ENCODE measurements at regions not wholly inside any gene's neighbourhood (a gene's known extent, or its start where the extent isn't known, plus 50 kb on each side); places are given as distances from the start of the nearest gene placed in this dataset.
"Not testable (repeated sequence)": the region's sequence is repeated elsewhere in the genome, so short reads cannot be mapped to it uniquely, and the experiment has no call there.

GRCh38 chr9:13919401-13919800 lies 394.5 kb downstream of the NFIB start:
- in situ Hi-C loops (cut with HindIII; ENCODE audit: low pct_unique_long_range_greater_than_20kb, low sequenced_read_pairs): no loop called here
- DNase-seq (ENCODE audit: low read depth, low spot score): no peak

GRCh38 chr9:13917534-13917933 lies 396.4 kb downstream of the NFIB start:
- no peak for DNase-seq (ENCODE audit: low read depth, low spot score)
- in situ Hi-C loops (cut with HindIII; ENCODE audit: low pct_unique_long_range_greater_than_20kb, low sequenced_read_pairs): no loop called here

- in situ Hi-C loops (cut with HindIII; ENCODE audit: low pct_unique_long_range_greater_than_20kb, low sequenced_read_pairs): no loop called here
- no peak for DNase-seq (ENCODE audit: low read depth, low spot score)
These were observed 398.2 kb downstream of the NFIB start for GRCh38 chr9:13915591-13916301.

- in situ Hi-C loops (cut with HindIII; ENCODE audit: low pct_unique_long_range_greater_than_20kb, low sequenced_read_pairs): no loop called here
- DNase-seq (ENCODE audit: low read depth, low spot score): no peak
These were observed 398.8 kb downstream of the NFIB start for GRCh38 chr9:13915131-13915530.

- in situ Hi-C loops (cut with HindIII; ENCODE audit: low pct_unique_long_range_greater_than_20kb, low sequenced_read_pairs): no loop called here
- no peak for DNase-seq (ENCODE audit: low read depth, low spot score)
These were observed 402.5 kb downstream of the NFIB start for GRCh38 chr9:13911473-13911872.

GRCh38 chr9:13907842-13908241 lies 406.1 kb downstream of the NFIB start:
- DNase-seq (ENCODE audit: low read depth, low spot score); in situ Hi-C loops (cut with HindIII; ENCODE audit: low pct_unique_long_range_greater_than_20kb, low sequenced_read_pairs): not testable (repeated sequence)

- DNase-seq (ENCODE audit: low read depth, low spot score): no peak
- in situ Hi-C loops (cut with HindIII; ENCODE audit: low pct_unique_long_range_greater_than_20kb, low sequenced_read_pairs): no loop called here
These were observed 409.2 kb downstream of the NFIB start for GRCh38 chr9:13904746-13905145.

- in situ Hi-C loops (cut with HindIII; ENCODE audit: low pct_unique_long_range_greater_than_20kb, low sequenced_read_pairs): no loop called here
- no peak for DNase-seq (ENCODE audit: low read depth, low spot score)
These were observed 409.6 kb downstream of the NFIB start for GRCh38 chr9:13904311-13904710.

GRCh38 chr9:13902286-13903066 lies 411.5 kb downstream of the NFIB start:
- DNase-seq (ENCODE audit: low read depth, low spot score): no peak
- in situ Hi-C loops (cut with HindIII; ENCODE audit: low pct_unique_long_range_greater_than_20kb, low sequenced_read_pairs): no loop called here

- no peak for DNase-seq (ENCODE audit: low read depth, low spot score)
- in situ Hi-C loops (cut with HindIII; ENCODE audit: low pct_unique_long_range_greater_than_20kb, low sequenced_read_pairs): no loop called here
These were observed 412.8 kb downstream of the NFIB start for GRCh38 chr9:13901176-13901575.

- in situ Hi-C loops (cut with HindIII; ENCODE audit: low pct_unique_long_range_greater_than_20kb, low sequenced_read_pairs): no loop called here
- peak; percentile 32 for DNase-seq (ENCODE audit: low read depth, low spot score)
These were observed 413.5 kb downstream of the NFIB start for GRCh38 chr9:13900449-13900848.

GRCh38 chr9:13899924-13900323 lies 414.0 kb downstream of the NFIB start:
- no peak for DNase-seq (ENCODE audit: low read depth, low spot score)
- in situ Hi-C loops (cut with HindIII; ENCODE audit: low pct_unique_long_range_greater_than_20kb, low sequenced_read_pairs): no loop called here

- DNase-seq (ENCODE audit: low read depth, low spot score): no peak
- in situ Hi-C loops (cut with HindIII; ENCODE audit: low pct_unique_long_range_greater_than_20kb, low sequenced_read_pairs): no loop called here
These were observed 415.0 kb downstream of the NFIB start for GRCh38 chr9:13898957-13899356.

- in situ Hi-C loops (cut with HindIII; ENCODE audit: low pct_unique_long_range_greater_than_20kb, low sequenced_read_pairs): no loop called here
- no peak for DNase-seq (ENCODE audit: low read depth, low spot score)
These were observed 416.8 kb downstream of the NFIB start for GRCh38 chr9:13896922-13897835.

GRCh38 chr9:13896047-13896446 lies 417.9 kb downstream of the NFIB start:
- no peak for DNase-seq (ENCODE audit: low read depth, low spot score)
- in situ Hi-C loops (cut with HindIII; ENCODE audit: low pct_unique_long_range_greater_than_20kb, low sequenced_read_pairs): no loop called here

- DNase-seq (ENCODE audit: low read depth, low spot score): no peak
- in situ Hi-C loops (cut with HindIII; ENCODE audit: low pct_unique_long_range_greater_than_20kb, low sequenced_read_pairs): no loop called here
These were observed 428.7 kb downstream of the NFIB start for GRCh38 chr9:13885258-13885657.

- in situ Hi-C loops (cut with HindIII; ENCODE audit: low pct_unique_long_range_greater_than_20kb, low sequenced_read_pairs): no loop called here
- no peak for DNase-seq (ENCODE audit: low read depth, low spot score)
These were observed 434.0 kb downstream of the NFIB start for GRCh38 chr9:13879981-13880380.

- no peak for DNase-seq (ENCODE audit: low read depth, low spot score)
- in situ Hi-C loops (cut with HindIII; ENCODE audit: low pct_unique_long_range_greater_than_20kb, low sequenced_read_pairs): no loop called here
These were observed 434.9 kb downstream of the NFIB start for GRCh38 chr9:13879011-13879410.
